ENCODE measurements at regions not wholly inside any gene's neighbourhood (a gene's known extent, or its start where the extent isn't known, plus 50 kb on each side); places are given as distances from the start of the nearest gene placed in this dataset.
"Not testable (repeated sequence)": the region's sequence is repeated elsewhere in the genome, so short reads cannot be mapped to it uniquely, and the experiment has no call there.

GRCh38 chr6:92710048-92710447, 709.3 kb downstream of the EPHA7 start:
- no peak for DNase-seq (ENCODE audit: low read depth)

- no peak for DNase-seq (ENCODE audit: low read depth)
Measured at GRCh38 chr6:92708945-92709344, 710.4 kb downstream of the EPHA7 start.

DNA sequence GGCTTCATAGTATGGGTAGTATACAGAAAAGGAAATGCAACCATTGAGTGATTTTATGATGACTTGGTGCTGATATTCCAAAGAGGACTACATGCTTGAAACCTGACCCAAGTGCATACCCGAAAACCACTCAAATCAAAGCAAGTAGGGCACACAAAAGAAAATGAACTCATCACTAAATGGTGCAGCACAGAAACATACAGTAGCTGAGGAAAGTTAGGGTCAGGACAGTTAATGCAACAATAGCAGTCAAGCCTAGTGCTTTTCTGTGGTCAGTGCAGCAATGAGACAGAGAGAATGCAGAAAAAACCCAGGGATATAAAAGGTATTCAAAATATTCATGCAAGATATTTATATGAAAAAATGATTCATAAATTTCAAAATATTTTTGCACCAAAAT, 711.1 kb downstream of the EPHA7 start:
- no peak for DNase-seq (ENCODE audit: low read depth)

DNA sequence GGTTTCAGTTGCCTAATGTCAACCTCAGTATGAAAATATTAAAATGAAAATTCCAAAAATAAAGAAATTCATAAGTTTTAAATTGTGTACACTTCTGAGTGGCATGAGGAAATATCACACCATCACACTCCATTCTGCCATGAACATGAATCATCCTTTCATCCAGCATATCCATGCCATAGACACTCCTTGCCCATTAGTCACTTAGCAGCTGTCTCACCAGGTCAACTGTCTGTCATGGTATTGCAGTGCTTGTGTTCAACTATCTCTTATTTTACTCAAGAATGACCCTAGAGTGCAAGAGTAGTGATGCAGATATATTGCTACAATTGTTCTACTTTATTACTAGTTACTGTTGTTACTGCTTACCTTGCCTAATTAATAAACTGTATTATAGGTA, 712.4 kb downstream of the EPHA7 start:
- DNase-seq (ENCODE audit: low read depth) = peak; percentile 49

- no peak for DNase-seq (ENCODE audit: low read depth)
Measured at GRCh38 chr6:92701425-92702096, 717.8 kb downstream of the EPHA7 start.

DNA sequence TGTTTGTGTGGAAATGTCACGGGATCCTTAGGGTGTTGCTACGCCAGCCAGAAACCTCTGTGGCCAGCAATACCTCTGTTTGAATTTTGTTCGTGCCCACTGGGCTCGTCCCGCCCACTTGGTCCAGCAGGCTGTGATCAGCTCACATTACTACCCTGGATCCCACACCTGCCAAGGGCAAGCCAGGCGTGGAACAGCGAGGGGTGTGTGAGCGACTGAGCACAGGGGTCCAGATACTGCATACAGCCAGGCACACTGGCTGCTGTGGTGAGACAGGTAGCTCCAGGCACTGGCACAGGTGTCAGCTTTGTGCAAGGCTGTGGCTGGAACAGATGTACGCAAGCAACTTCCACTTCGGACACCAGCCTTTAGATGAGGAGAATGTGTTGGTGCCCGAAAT, 718.9 kb downstream of the EPHA7 start:
- DNase-seq (ENCODE audit: low read depth) = no peak

- no peak for DNase-seq (ENCODE audit: low read depth)
Measured at GRCh38 chr6:92690997-92691599, 728.3 kb downstream of the EPHA7 start.

- no peak for DNase-seq (ENCODE audit: low read depth)
Measured at GRCh38 chr6:92688342-92688741, 731.0 kb downstream of the EPHA7 start.

DNA sequence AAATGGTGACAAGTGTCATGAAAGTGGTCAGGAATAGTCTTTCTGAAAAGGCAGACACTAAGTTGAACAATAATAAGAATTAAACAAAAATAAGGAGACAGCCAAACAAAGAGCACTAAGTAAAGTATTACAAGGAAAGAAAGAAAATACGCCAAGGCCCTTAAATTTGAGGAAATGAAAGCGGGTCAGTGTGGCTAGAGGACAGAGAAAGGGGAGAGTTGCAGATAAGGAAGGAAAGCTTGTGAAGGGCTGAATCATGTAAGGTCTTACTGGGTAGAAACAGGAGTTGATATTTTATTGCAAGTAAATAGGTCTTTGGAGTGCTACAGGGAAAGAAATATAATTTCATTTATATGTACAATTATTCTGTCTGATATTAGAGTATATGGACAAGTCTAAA, 732.1 kb downstream of the EPHA7 start:
- no peak for DNase-seq (ENCODE audit: low read depth)

- DNase-seq (ENCODE audit: low read depth) = peak; percentile 33
Measured at GRCh38 chr6:92684386-92684785, 735.0 kb downstream of the EPHA7 start.

DNA sequence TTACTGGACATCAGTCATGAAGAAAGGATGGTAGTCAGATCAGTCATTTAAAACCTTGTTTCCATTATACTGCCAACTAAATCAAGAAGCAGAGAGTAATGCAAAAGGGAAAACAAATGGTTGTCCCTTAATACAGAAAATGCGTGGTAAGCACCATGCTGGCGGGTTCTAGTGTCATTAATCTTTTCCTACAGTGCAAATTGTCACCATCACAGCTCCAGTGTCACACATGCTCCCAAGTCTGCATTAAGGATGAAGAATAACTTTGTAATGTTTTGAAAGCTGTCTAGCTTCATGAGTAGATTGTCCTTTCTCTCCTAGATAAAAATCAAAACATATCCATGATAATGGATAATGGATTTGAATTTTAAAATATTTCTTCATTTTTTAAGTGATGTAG, 735.6 kb downstream of the EPHA7 start:
- no peak for DNase-seq (ENCODE audit: low read depth)

GRCh38 chr6:92682516-92683398, 736.6 kb downstream of the EPHA7 start:
- no peak for DNase-seq (ENCODE audit: low read depth)

- DNase-seq (ENCODE audit: low read depth) = no peak
Measured at GRCh38 chr6:92681401-92681800, 738.0 kb downstream of the EPHA7 start.

GRCh38 chr6:92671462-92671861, 747.9 kb downstream of the EPHA7 start:
- DNase-seq (ENCODE audit: low read depth) = not testable (repeated sequence)

DNA sequence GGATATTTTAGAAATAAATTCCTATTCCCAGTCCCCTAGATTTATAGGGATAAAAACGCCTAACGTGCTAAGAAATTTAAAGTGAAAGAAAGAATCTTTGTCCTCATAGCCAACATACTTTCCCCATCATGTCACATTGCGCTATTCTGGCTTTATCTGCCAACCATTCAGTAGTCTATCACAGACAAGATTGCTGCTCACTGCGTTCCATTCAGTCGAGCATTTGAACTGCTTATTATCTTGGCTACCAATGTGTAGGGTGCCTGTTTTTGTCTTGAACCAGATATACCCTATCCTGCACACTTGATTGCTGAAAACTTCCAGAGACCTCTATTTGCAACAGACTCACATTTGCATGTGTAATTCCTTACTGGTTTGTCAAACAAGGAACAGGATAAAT, 751.5 kb downstream of the EPHA7 start:
- no peak for DNase-seq (ENCODE audit: low read depth)

- DNase-seq (ENCODE audit: low read depth) = no peak
Measured at GRCh38 chr6:92648364-92649086, 770.8 kb downstream of the EPHA7 start.

DNA sequence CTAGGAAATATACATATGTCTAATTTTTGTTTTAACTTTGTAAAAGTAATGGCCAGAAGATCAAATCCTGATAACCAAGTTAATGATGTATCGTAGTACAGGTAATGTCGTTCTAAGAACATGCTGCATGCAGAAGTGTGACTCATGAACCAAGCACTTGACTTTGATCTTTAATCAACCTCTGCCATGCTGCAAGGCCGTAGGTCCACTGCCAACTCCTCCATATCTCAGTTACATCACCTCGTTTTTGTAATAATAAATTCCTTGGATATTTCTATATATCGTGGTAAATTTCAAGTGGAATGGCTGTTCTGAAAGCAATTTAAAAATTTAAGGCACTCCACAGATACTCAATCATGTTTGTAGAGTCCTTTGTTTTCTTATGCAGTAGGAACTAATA, 771.7 kb downstream of the EPHA7 start:
- peak; percentile 24 for DNase-seq (ENCODE audit: low read depth)

DNA sequence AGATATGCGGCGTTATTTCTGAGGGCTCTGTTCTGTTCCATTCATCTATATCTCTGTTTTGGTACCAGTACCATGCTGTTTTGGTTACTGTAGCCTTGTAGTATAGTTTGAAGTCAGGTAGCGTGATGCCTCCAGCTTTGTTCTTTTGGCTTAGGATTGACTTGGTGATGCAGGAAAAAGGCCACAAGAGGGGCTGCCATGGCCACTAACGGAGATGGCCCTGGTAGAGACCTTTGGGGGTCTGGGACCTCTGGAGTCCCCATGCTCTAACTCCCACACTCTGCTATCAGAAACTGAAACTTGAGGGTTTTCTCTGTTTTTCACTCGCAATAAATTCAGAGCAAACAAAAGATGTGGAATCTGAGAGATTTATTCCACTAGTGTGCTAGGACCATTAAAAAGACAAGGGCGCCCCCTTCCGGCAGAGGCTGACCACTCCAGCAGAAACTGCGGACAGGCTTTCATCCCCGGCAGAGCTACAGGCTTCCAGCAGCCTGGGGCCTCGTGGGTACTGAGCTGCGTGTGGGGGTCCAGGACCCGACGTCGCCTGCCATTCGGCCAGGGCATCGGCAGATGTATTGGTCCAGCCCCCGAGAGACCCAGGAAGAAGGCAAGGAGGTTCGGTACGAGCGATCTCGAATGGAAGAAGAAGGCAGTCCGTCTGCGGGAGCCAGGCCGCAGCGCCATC, 775.1 kb downstream of the EPHA7 start:
- DNase-seq (ENCODE audit: low read depth) = not testable (repeated sequence)

DNA sequence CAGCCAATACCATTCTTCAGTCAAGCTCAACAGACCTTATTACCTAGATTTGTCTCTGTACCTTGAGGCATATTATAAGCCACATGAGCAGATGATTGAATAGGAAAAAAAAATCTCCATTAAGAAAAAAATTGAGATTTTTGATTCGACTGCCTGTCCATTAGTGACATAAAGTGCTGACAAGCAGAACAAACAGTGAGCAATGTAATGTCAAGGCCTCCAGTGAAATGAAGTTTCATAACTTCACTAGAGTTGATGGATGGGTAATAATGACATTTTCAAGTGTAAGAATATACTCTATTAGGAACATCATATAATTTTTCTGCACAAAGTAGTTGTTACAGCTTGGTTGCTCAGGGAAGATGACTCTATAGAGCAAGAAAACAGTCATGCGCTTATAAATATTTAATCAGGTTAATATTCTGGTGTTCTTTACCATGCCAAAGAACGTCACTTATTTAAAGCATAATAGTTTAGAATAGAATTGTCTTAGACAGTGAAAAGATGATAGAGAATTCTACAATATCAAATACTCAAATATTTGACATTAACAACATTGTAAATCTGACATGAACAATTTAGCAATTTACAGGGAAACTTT, 783.7 kb downstream of the EPHA7 start:
- DNase-seq (ENCODE audit: low read depth) = no peak

DNA sequence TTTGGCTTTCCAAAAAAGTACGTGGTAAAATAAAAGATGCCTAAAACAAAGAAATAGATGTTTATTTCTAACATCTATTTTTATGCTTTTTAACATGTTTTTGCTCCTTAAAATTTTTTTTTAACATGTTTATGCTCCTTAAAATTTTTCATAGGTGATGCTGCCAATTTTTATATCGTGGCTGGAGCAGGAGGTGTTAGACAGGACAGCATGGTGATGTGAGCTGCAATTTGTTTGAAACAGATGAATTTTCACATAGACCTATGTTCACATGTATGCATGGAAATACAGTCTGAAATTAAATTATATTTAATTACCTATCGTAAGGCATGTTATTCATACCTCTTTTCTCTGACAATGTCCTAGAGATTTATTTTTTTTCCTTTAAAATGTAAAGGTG, 784.8 kb downstream of the EPHA7 start:
- DNase-seq (ENCODE audit: low read depth) = no peak

GRCh38 chr6:92623431-92623830, 795.9 kb downstream of the EPHA7 start:
- DNase-seq (ENCODE audit: low read depth) = no peak

All from HS-5 (cell line).